IMR-90 (cell line): ENCODE measurements at regions not wholly inside any gene's neighbourhood (a gene's known extent, or its start where the extent isn't known, plus 50 kb on each side); places are given as distances from the start of the nearest gene placed in this dataset.

ENCODE experiments used
- ATAC-seq: fragments of 200-7000 bp; cut with Tn5 transposase; 2 replicates; pipeline ENCODE4 v1.9.1; 2020; ENCODE audit warnings: low read depth, mild to moderate bottlenecking, moderate library complexity
- BruUV-seq: library from RNA; stranded (reverse); fragments of 400-500 nt; replicated peaks from 2 replicates; lab custom pipeline; 2021; lab: Mats Ljungman, UMichigan
- CTCF ChIA-PET: fragments of 300-600 bp; formaldehyde crosslinking; extraction: SDS; loops from one replicate; lab custom pipeline; 2021; ENCODE audit warnings: antibody characterized with exemption; lab: Yijun Ruan, JAX
- POLR2A ChIA-PET: fragments of 300-600 bp; sonication (Branson Sonifier 250); formaldehyde crosslinking; loops from one replicate; lab custom pipeline; 2022; ENCODE audit warnings: antibody characterized with exemption; ENCODE audit not compliant: unreplicated experiment; lab: Charles Lee
- DNase-seq: peaks from one replicate; pipeline ENCODE4 v3.0.0; 2013
- H2AFZ ChIP-seq: replicated peaks from 2 replicates; pipeline ENCODE3; 2013; ENCODE audit warnings: low read length, mild to moderate bottlenecking; ENCODE audit not compliant: poor library complexity
- H2AK5ac ChIP-seq: 2 replicates; pipeline ENCODE4 v1.6.1; 2013; ENCODE audit warnings: low read depth, low read length, inconsistent platforms
- H2AK9ac ChIP-seq: replicated peaks from 2 replicates; pipeline ENCODE3; 2013; ENCODE audit warnings: mild to moderate bottlenecking, low read depth, low read length, moderate library complexity; ENCODE audit not compliant: poor library complexity
- H2BK120ac ChIP-seq: 2 replicates; pipeline ENCODE4 v1.6.1; 2013; ENCODE audit warnings: low read depth, low read length, inconsistent platforms
- H2BK15ac ChIP-seq: 3 replicates; pipeline ENCODE4 v1.6.1; 2013; ENCODE audit warnings: low read depth, low read length, inconsistent platforms
- H2BK20ac ChIP-seq: 2 replicates; pipeline ENCODE4 v1.6.1; 2013; ENCODE audit warnings: low read depth, mild to moderate bottlenecking, inconsistent platforms, low read length, moderate library complexity
- H2BK5ac ChIP-seq: 2 replicates; pipeline ENCODE4 v1.6.1; 2013; ENCODE audit warnings: mild to moderate bottlenecking, low read depth, low read length, inconsistent platforms; ENCODE audit not compliant: poor library complexity, severe bottlenecking
- H3K14ac ChIP-seq: replicated peaks from 2 replicates; pipeline ENCODE4 v1.6.1; 2013; ENCODE audit warnings: low read depth, low read length, inconsistent platforms
- H3K18ac ChIP-seq: 2 replicates; pipeline ENCODE4 v1.6.1; 2013; ENCODE audit warnings: low read depth, low read length, control low read depth
- H3K23ac ChIP-seq: 2 replicates; pipeline ENCODE4 v1.6.1; 2013; ENCODE audit warnings: low read depth, low read length, inconsistent platforms
- H3K27ac ChIP-seq: 2 replicates; pipeline ENCODE4 v1.5.1; 2013; ENCODE audit warnings: mild to moderate bottlenecking, control low read depth, low read length; ENCODE audit not compliant: insufficient read depth
- H3K27me3 ChIP-seq: 2 replicates; pipeline ENCODE4 v1.6.1; 2013; ENCODE audit warnings: low read length; ENCODE audit not compliant: control insufficient read depth, insufficient read depth
- H3K36me3 ChIP-seq: 2 replicates; pipeline ENCODE4 v1.6.1; 2013; ENCODE audit warnings: low read length, mixed read lengths; ENCODE audit not compliant: control insufficient read depth, insufficient read depth
- H3K4ac ChIP-seq: 2 replicates; pipeline ENCODE4 v1.6.1; 2013; ENCODE audit warnings: low read depth, low read length, inconsistent platforms
- H3K4me1 ChIP-seq: 2 replicates; pipeline ENCODE4 v1.6.1; 2013; ENCODE audit warnings: low read length, mixed read lengths; ENCODE audit not compliant: control insufficient read depth, insufficient read depth
- H3K4me2 ChIP-seq: 2 replicates; pipeline ENCODE4 v1.6.1; 2013; ENCODE audit warnings: low read depth, mild to moderate bottlenecking, control low read depth, low read length, moderate library complexity
- H3K4me3 ChIP-seq: 2 replicates; pipeline ENCODE4 v1.5.1; 2013; ENCODE audit warnings: low read depth, mild to moderate bottlenecking, control low read depth, low read length, moderate library complexity; ENCODE audit not compliant: insufficient read depth
- H3K56ac ChIP-seq: 2 replicates; pipeline ENCODE4 v1.6.1; 2013; ENCODE audit warnings: low read length, inconsistent platforms; ENCODE audit not compliant: insufficient read depth; ENCODE audit errors: extremely low read depth
- H3K79me1 ChIP-seq, 2 experiments: 2 replicates each; pipeline ENCODE4 v1.6.1; 2013; ENCODE audit warnings: low read length in 2 of 2, inconsistent platforms in 1 of 2, low read depth in 1 of 2
- H3K9ac ChIP-seq: 2 replicates; pipeline ENCODE4 v1.6.1; 2013; ENCODE audit warnings: low read depth, low read length, control low read depth
- H3K9me1 ChIP-seq: 2 replicates; pipeline ENCODE4 v1.6.1; 2013; ENCODE audit warnings: low read length, inconsistent platforms; ENCODE audit not compliant: insufficient read depth
- H3K9me3 ChIP-seq: 2 replicates; pipeline ENCODE4 v1.6.1; 2013; ENCODE audit warnings: low read length; ENCODE audit not compliant: control insufficient read depth, insufficient read depth
- H4K20me1 ChIP-seq: 2 replicates; pipeline ENCODE4 v1.6.1; 2013; ENCODE audit warnings: low read length, inconsistent platforms; ENCODE audit not compliant: insufficient read depth
- H4K5ac ChIP-seq: 2 replicates; pipeline ENCODE4 v1.6.1; 2013; ENCODE audit warnings: mild to moderate bottlenecking, low read depth, low read length, control low read depth
- H4K8ac ChIP-seq, 2 experiments: 2 replicates each; pipeline ENCODE4 v1.6.1; 2013; ENCODE audit warnings: low read depth in 2 of 2, low read length in 2 of 2, control low read depth in 1 of 2, inconsistent platforms in 1 of 2
- H4K91ac ChIP-seq: 2 replicates; pipeline ENCODE4 v1.6.1; 2013; ENCODE audit warnings: low read depth, low read length, inconsistent platforms; ENCODE audit not compliant: insufficient read depth
- NFE2L2 ChIP-seq: fragments of 150-350 bp; IDR thresholded peaks from 2 replicates; pipeline ENCODE4 v1.6.1; 2016; ENCODE audit warnings: low read depth, mild to moderate bottlenecking, low read length
- WGBS, 2 experiments: methylation state at CpG; one replicate each; pipeline versions ENCODE4 v1.1.5 to v1.1.7; 2013; ENCODE audit warnings: missing lambda C conversion rate in 2 of 2; ENCODE audit not compliant: insufficient read length in 1 of 2; ENCODE audit errors: extremely low coverage in 2 of 2; 5-methylcytosine and 5-hydroxymethylcytosine counted together
- dilution Hi-C: fragments of 300-500 bp; cut with HindIII; formaldehyde crosslinking; loops from one replicate; pipeline ENCODE4 v1.14.3; 2018; ENCODE audit warnings: low sequenced_read_pairs; ENCODE audit not compliant: unreplicated experiment
- in situ Hi-C: fragments of 300-500 bp; cut with MboI; formaldehyde crosslinking; loops from 3 replicates; pipeline ENCODE4 v1.14.3; 2019; ENCODE audit warnings: low sequenced_read_pairs, inconsistent platforms, mixed read lengths
- intact Hi-C: fragments of 100-400 bp; cut with micrococcal nuclease; formaldehyde crosslinking; loops from 2 replicates; pipeline ENCODE4 v1.10.0; 2022
- TF ChIP-seq, protein P1 (sequence below): fragments of 150-350 bp; IDR thresholded peaks from 2 replicates; pipeline ENCODE4 v1.6.1; 2017; ENCODE audit warnings: mild to moderate bottlenecking, antibody characterized with exemption, low read length, low read depth

GRCh38 chr14:73792481-73792880 lies 59.1 kb upstream of the PTGR2 start:
- intact Hi-C loops (no loop called here), in situ Hi-C loops (no loop called here), dilution Hi-C loops (no loop called here)
- POLR2A ChIA-PET = no interaction called here
- H2AK9ac ChIP-seq = peak overlapping the region; percentile 17
- no peak overlapping the region for H2BK120ac ChIP-seq
- peaks cover 31% of the 10 kb centered on the region for H3K4me1 ChIP-seq
- no peak for TF ChIP-seq NFE2L2
- TF ChIP-seq, protein P1, sequence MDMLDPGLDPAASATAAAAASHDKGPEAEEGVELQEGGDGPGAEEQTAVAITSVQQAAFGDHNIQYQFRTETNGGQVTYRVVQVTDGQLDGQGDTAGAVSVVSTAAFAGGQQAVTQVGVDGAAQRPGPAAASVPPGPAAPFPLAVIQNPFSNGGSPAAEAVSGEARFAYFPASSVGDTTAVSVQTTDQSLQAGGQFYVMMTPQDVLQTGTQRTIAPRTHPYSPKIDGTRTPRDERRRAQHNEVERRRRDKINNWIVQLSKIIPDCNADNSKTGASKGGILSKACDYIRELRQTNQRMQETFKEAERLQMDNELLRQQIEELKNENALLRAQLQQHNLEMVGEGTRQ = no peak
- no peaks in the 10 kb centered on the region for H3K9me3 ChIP-seq
- peak overlapping the region; percentile 61; the same call in 1 of the 2 replicates for H2AK5ac ChIP-seq
- no peak overlapping the region for H3K27ac ChIP-seq
- 0 out of 2 replicates have a peak overlapping the region, but pooled peaks have one; percentile 31 for H3K4ac ChIP-seq
- DNase-seq (no peak), ATAC-seq (no peak)
- no peak overlapping the region for H2AFZ ChIP-seq
- no peak overlapping the region for H4K8ac ChIP-seq
- H3K79me1 ChIP-seq = peaks cover 15 to 30% of the 10 kb centered on the region in 2 experiments
- no peak overlapping the region for H3K9ac ChIP-seq
- no peaks in the 10 kb centered on the region for H3K36me3 ChIP-seq
- no peak overlapping the region for H3K56ac ChIP-seq
- no peak overlapping the region for H2BK20ac ChIP-seq
- H3K4me2 ChIP-seq = no peak overlapping the region
- no peaks in the 10 kb centered on the region for H3K27me3 ChIP-seq
- 0 out of 3 replicates have a peak overlapping the region, but pooled peaks have one; percentile 23 for H2BK15ac ChIP-seq
- H4K20me1 ChIP-seq = no peaks in the 10 kb centered on the region
- no TSS peak for BruUV-seq
- H3K9me1 ChIP-seq = peaks cover 19% of the 10 kb centered on the region
- H3K23ac ChIP-seq = no peak overlapping the region
- no peak overlapping the region for H4K91ac ChIP-seq
- no peak overlapping the region for H4K5ac ChIP-seq
- H3K4me3 ChIP-seq = no peak overlapping the region
- CTCF ChIA-PET = no interaction called here
- 88% methylated on average over 1 of the region's 4 CpGs; no CpG with 5 or more reads in 1 of the 2 experiments for WGBS, 2 experiments
- no peak overlapping the region for H3K14ac ChIP-seq
- no peak overlapping the region for H2BK5ac ChIP-seq
- H3K18ac ChIP-seq = no peak overlapping the region
